B cell (primary cell): ENCODE measurements at regions not wholly inside any gene's neighbourhood (a gene's known extent, or its start where the extent isn't known, plus 50 kb on each side); places are given as distances from the start of the nearest gene placed in this dataset.

ENCODE experiments used
- ATAC-seq: fragments of 200-7000 bp; cut with Tn5 transposase; one replicate; pipeline ENCODE4 v1.10.0; 2021; ENCODE audit warnings: low read depth, mild to moderate bottlenecking, moderate number of reproducible peaks, moderate library complexity
- CTCF ChIA-PET: fragments of 350-600 bp; sonication (Branson Sonifier 250); formaldehyde crosslinking; loops from one replicate; lab custom pipeline; 2021; ENCODE audit warnings: antibody characterized with exemption, inconsistent platforms; lab: Charles Lee
- POLR2A ChIA-PET: fragments of 350-600 bp; sonication (Branson Sonifier 250); formaldehyde crosslinking; loops from one replicate; lab custom pipeline; 2021; ENCODE audit warnings: antibody characterized with exemption; lab: Charles Lee
- DNase-seq: peaks from one replicate; pipeline ENCODE4 v3.0.0; 2013
- H2AFZ ChIP-seq: 2 replicates; pipeline ENCODE4 v1.6.1; 2012; ENCODE audit warnings: mild to moderate bottlenecking, low read depth, low read length; ENCODE audit not compliant: insufficient read depth, poor library complexity, severe bottlenecking
- H3K27ac ChIP-seq, 2 donors: 1 replicate in 1 of 2; 2 replicates in 1 of 2; pipeline ENCODE4 v1.5.1; 2012 to 2013; ENCODE audit warnings: low read length in 2 of 2, mild to moderate bottlenecking in 2 of 2, moderate library complexity in 1 of 2
- H3K27me3 ChIP-seq, 4 experiments: fragments of 200-600 bp in 1 of 4; sonication (generic) in 1 of 4; replicated peaks in 1 of 4; 1 replicate in 2 of 4; 2 replicates in 2 of 4; pipeline versions ENCODE4 v1.6.1 to v1.7.0; 2013 to 2016; ENCODE audit warnings: low read length in 3 of 4, mild to moderate bottlenecking in 2 of 4, mixed read lengths in 1 of 4, moderate library complexity in 1 of 4; ENCODE audit not compliant: insufficient read depth in 4 of 4, control insufficient read depth in 3 of 4; ENCODE audit errors: control extremely low read depth in 1 of 4
- H3K36me3 ChIP-seq, 2 experiments: replicated peaks in 1 of 2; 1 replicate in 1 of 2; 2 replicates in 1 of 2; pipeline versions ENCODE4 v1.6.1 to v1.7.1; 2013; ENCODE audit warnings: low read length in 1 of 2; ENCODE audit not compliant: insufficient read depth in 2 of 2, control insufficient read depth in 1 of 2; ENCODE audit errors: control extremely low read depth in 1 of 2, extremely low read depth in 1 of 2
- H3K4me1 ChIP-seq, 2 donors: fragments of 200-600 bp in 1 of 2; sonication (generic) in 1 of 2; 1 replicate in 1 of 2; 2 replicates in 1 of 2; pipeline versions ENCODE4 v1.5.1 to v1.6.1; 2013 to 2017; ENCODE audit warnings: low read length in 2 of 2; ENCODE audit not compliant: control insufficient read depth in 2 of 2, insufficient read depth in 2 of 2
- H3K4me2 ChIP-seq: replicated peaks from 2 replicates; pipeline ENCODE3; 2012; ENCODE audit warnings: mild to moderate bottlenecking, low read depth, low read length; ENCODE audit not compliant: poor library complexity, severe bottlenecking
- H3K4me3 ChIP-seq, 5 experiments: fragments of 200-600 bp in 1 of 5; sonication (generic) in 1 of 5; 1 replicate in 3 of 5; 2 replicates in 2 of 5; pipeline versions ENCODE4 v1.5.1 to v1.7.0; 2011 to 2016; ENCODE audit warnings: low read length in 4 of 5, mild to moderate bottlenecking in 4 of 5, low read depth in 2 of 5, control low read depth in 1 of 5, moderate library complexity in 1 of 5; ENCODE audit not compliant: insufficient read depth in 1 of 5; ENCODE audit errors: control extremely low read depth in 1 of 5, extremely low read depth in 1 of 5
- H3K79me2 ChIP-seq: fragments of 200-600 bp; sonication (generic); one replicate; pipeline ENCODE4 v1.6.0; 2016; ENCODE audit warnings: low read length; ENCODE audit not compliant: control insufficient read depth, insufficient read depth
- H3K9ac ChIP-seq: fragments of 200-600 bp; sonication (generic); 2 replicates; pipeline ENCODE4 v1.6.1; 2017; ENCODE audit warnings: mild to moderate bottlenecking, low read length, moderate library complexity
- H3K9me3 ChIP-seq, 3 donors: one replicate each; pipeline versions ENCODE4 v1.6.1 to v1.7.1; 2013; ENCODE audit warnings: low read length in 2 of 3; ENCODE audit not compliant: control insufficient read depth in 2 of 3, insufficient read depth in 1 of 3; ENCODE audit errors: control extremely low read depth in 1 of 3
- H4K20me1 ChIP-seq: 2 replicates; pipeline ENCODE4 v1.6.0; 2012; ENCODE audit warnings: mild to moderate bottlenecking, low read length; ENCODE audit not compliant: insufficient read depth, control insufficient read depth, poor library complexity, severe bottlenecking
- H3K27ac Mint-ChIP-seq: one replicate; pipeline ENCODE4 v1.8.0; 2021; ENCODE audit warnings: mixed read lengths
- H3K27me3 Mint-ChIP-seq: one replicate; pipeline ENCODE4 v1.8.0; 2021; ENCODE audit warnings: mixed read lengths
- H3K4me1 Mint-ChIP-seq: one replicate; pipeline ENCODE4 v1.8.0; 2021; ENCODE audit warnings: mixed read lengths
- H3K4me3 Mint-ChIP-seq: one replicate; pipeline ENCODE4 v1.8.0; 2021; ENCODE audit warnings: mixed read lengths
- H3K9me3 Mint-ChIP-seq: one replicate; pipeline ENCODE4 v1.8.0; 2022; ENCODE audit warnings: mixed read lengths; ENCODE audit not compliant: insufficient read depth
- CTCF ChIP-seq: fragments of 200-600 bp; IDR thresholded peaks from one replicate; pipeline ENCODE4 v1.8.0; 2022; ENCODE audit warnings: antibody characterized with exemption, mild to moderate bottlenecking
- EZH2 ChIP-seq: IDR thresholded peaks from 2 replicates; pipeline ENCODE4 v1.6.1; 2012; ENCODE audit warnings: borderline replicate concordance, low read depth, mild to moderate bottlenecking, moderate library complexity, low read length; ENCODE audit not compliant: insufficient read depth, poor library complexity, severe bottlenecking
- WGBS: methylation state at CpG from one replicate; pipeline ENCODE4 v1.1.5; 2013; ENCODE audit warnings: missing lambda C conversion rate; ENCODE audit not compliant: insufficient coverage; 5-methylcytosine and 5-hydroxymethylcytosine counted together
- intact Hi-C: fragments of 100-400 bp; cut with micrococcal nuclease; formaldehyde crosslinking; loops from one replicate; pipeline ENCODE4 v1.10.0; 2022

- WGBS: no CpG with 5 or more reads among the region's 3 CpGs
- Mint-ChIP-seq H3K27ac (peak overlapping the region; percentile 99), H3K4me3 (peak overlapping the region; percentile 96), H3K4me1 (peaks cover 10% of the 10 kb centered on the region), H3K27me3 (no peaks in the 10 kb centered on the region), H3K9me3 (peaks cover 2% of the 10 kb centered on the region)
- Histone ChIP-seq H2AFZ (peak overlapping the region; percentile 62), H3K4me1 (peaks cover 0 to 12% of the 10 kb centered on the region in 2 donors), H3K9me3 (peaks cover 0 to 2% (median 0%) of the 10 kb centered on the region in 3 donors), H3K4me2 (peak overlapping the region; percentile 67), H3K27me3 (no peaks in the 10 kb centered on the region), H3K79me2 (no peaks in the 10 kb centered on the region), H3K27ac (peak overlapping the region; percentile 98), H3K4me3 (peak overlapping the region in 4 of 5 experiments; percentile 61 to 71 (median 65)), H3K9ac (peak overlapping the region; percentile 90), H4K20me1 (no peaks in the 10 kb centered on the region), H3K36me3 (no peaks in the 10 kb centered on the region)
- TF ChIP-seq CTCF (no peak), EZH2 (no peak)
- no peak for DNase-seq
- no peak for ATAC-seq
- ChIA-PET CTCF (interaction anchor here (1.2 to 3.5 kb wide), 6 partner anchors 12 to 1079 kb away, joined by 3 to 22 read pairs (median 8); partner anchors contain the start of genes GNL3L, MAGED2 and RRAGB), POLR2A (interaction anchor here (0.6 to 1.8 kb wide), 10 partner anchors 109 to 850 kb away, joined by 3 to 14 read pairs (median 6); partner anchors contain the start of genes APEX2, GNL3L, MAGED2 and PHF8)
- intact Hi-C loops: loop anchor here (1.0 to 5.0 kb wide), 5 partner anchors 58 to 955 kb away; no protein-coding TSS in a partner anchor
Measured at GRCh38 chrX:54639018-54639345, 109.0 kb downstream of the GNL3L start.
